Astrocyte (in vitro differentiated cells and primary cell): ENCODE measurements at regions not wholly inside any gene's neighbourhood (a gene's known extent, or its start where the extent isn't known, plus 50 kb on each side); places are given as distances from the start of the nearest gene placed in this dataset.

Experiments used
- DNase-seq: peaks from one replicate; pipeline ENCODE4 v3.0.0-alpha.2; 2010; ENCODE audit warnings: low read depth
- FAIRE-seq: peaks from 2 replicates; lab custom pipeline; 2011; peaks lifted over from hg19 to GRCh38; lab: Jason Lieb, UNC
- H2AFZ ChIP-seq: 2 replicates; pipeline ENCODE4 v1.6.0; 2012; ENCODE audit warnings: low read depth, low read length, inconsistent platforms
- H3K27ac ChIP-seq: 2 replicates; pipeline ENCODE4 v1.5.1; 2011; ENCODE audit warnings: low read depth, low read length, inconsistent platforms
- H3K27me3 ChIP-seq: 2 replicates; pipeline ENCODE4 v1.6.0; 2011; ENCODE audit warnings: low read length, inconsistent platforms; ENCODE audit not compliant: insufficient read depth
- H3K36me3 ChIP-seq: 2 replicates; pipeline ENCODE4 v1.5.1; 2011; ENCODE audit warnings: low read length, inconsistent platforms; ENCODE audit not compliant: insufficient read depth
- H3K4me1 ChIP-seq: 2 replicates; pipeline ENCODE4 v1.5.1; 2011; ENCODE audit warnings: low read length, inconsistent platforms; ENCODE audit not compliant: insufficient read depth
- H3K4me2 ChIP-seq: 2 replicates; pipeline ENCODE4 v1.6.0; 2012; ENCODE audit warnings: low read length, inconsistent platforms
- H3K4me3 ChIP-seq: 2 replicates; pipeline ENCODE4 v1.5.1; 2011; ENCODE audit warnings: low read depth, mild to moderate bottlenecking, low read length, inconsistent platforms; ENCODE audit not compliant: insufficient read depth
- H3K79me2 ChIP-seq: 2 replicates; pipeline ENCODE4 v1.6.0; 2012; ENCODE audit warnings: mild to moderate bottlenecking, low read length, inconsistent platforms; ENCODE audit not compliant: insufficient read depth
- H3K9ac ChIP-seq: 2 replicates; pipeline ENCODE4 v1.6.0; 2012; ENCODE audit warnings: mild to moderate bottlenecking, low read length, inconsistent platforms
- H3K9me3 ChIP-seq: 2 replicates; pipeline ENCODE4 v1.5.1; 2012; ENCODE audit warnings: low read depth, mild to moderate bottlenecking, low read length, inconsistent platforms; ENCODE audit not compliant: insufficient read depth
- H4K20me1 ChIP-seq: 2 replicates; pipeline ENCODE4 v1.6.0; 2012; ENCODE audit warnings: low read length, inconsistent platforms; ENCODE audit not compliant: insufficient read depth
- H3K27ac Mint-ChIP-seq: one replicate; pipeline ENCODE4 v1.8.0; 2021; ENCODE audit warnings: mild to moderate bottlenecking, mixed read lengths; ENCODE audit not compliant: unreplicated experiment
- H3K27me3 Mint-ChIP-seq: one replicate; pipeline ENCODE4 v1.8.0; 2021; ENCODE audit warnings: low read depth, mixed read lengths; ENCODE audit not compliant: unreplicated experiment
- H3K36me3 Mint-ChIP-seq: one replicate; pipeline ENCODE4 v1.8.0; 2021; ENCODE audit warnings: low read depth, mixed read lengths; ENCODE audit not compliant: unreplicated experiment
- H3K4me1 Mint-ChIP-seq: one replicate; pipeline ENCODE4 v1.8.0; 2021; ENCODE audit warnings: low read depth, mixed read lengths; ENCODE audit not compliant: unreplicated experiment
- H3K4me3 Mint-ChIP-seq: one replicate; pipeline ENCODE4 v1.8.0; 2021; ENCODE audit warnings: mild to moderate bottlenecking, moderate library complexity, mixed read lengths; ENCODE audit not compliant: unreplicated experiment
- H3K9me3 Mint-ChIP-seq: one replicate; pipeline ENCODE4 v1.8.0; 2021; ENCODE audit warnings: mild to moderate bottlenecking, mixed read lengths; ENCODE audit not compliant: unreplicated experiment
- CTCF ChIP-seq: IDR thresholded peaks from 2 replicates; pipeline ENCODE4 v1.5.1; 2011; ENCODE audit warnings: low read depth, mild to moderate bottlenecking, inconsistent platforms, low read length, moderate library complexity; ENCODE audit not compliant: insufficient read depth
- EZH2 ChIP-seq: IDR thresholded peaks from 2 replicates; pipeline ENCODE4 v1.6.1; 2012; ENCODE audit warnings: mild to moderate bottlenecking, low read length, inconsistent platforms; ENCODE audit not compliant: insufficient read depth

GRCh38 chrX:11836284-11836683, 78.2 kb downstream of the MSL3 start:
- H4K20me1 ChIP-seq = no peaks in the 10 kb centered on the region
- no peak overlapping the region for H3K9ac ChIP-seq
- no peaks in the 10 kb centered on the region for H3K36me3 Mint-ChIP-seq
- H3K4me3 ChIP-seq = no peak overlapping the region
- FAIRE-seq (peak; percentile 73), DNase-seq (no peak)
- H3K9me3 Mint-ChIP-seq = no peaks in the 10 kb centered on the region
- TF ChIP-seq CTCF (no peak), EZH2 (no peak)
- H3K36me3 ChIP-seq = no peaks in the 10 kb centered on the region
- no peaks in the 10 kb centered on the region for H3K9me3 ChIP-seq
- no peaks in the 10 kb centered on the region for H3K79me2 ChIP-seq
- no peak overlapping the region for H2AFZ ChIP-seq
- no peaks in the 10 kb centered on the region for H3K4me1 Mint-ChIP-seq
- H3K4me3 Mint-ChIP-seq = no peak overlapping the region
- no peak overlapping the region for H3K4me2 ChIP-seq
- H3K27ac ChIP-seq = no peak overlapping the region
- no peaks in the 10 kb centered on the region for H3K27me3 Mint-ChIP-seq
- H3K27me3 ChIP-seq = no peaks in the 10 kb centered on the region
- H3K4me1 ChIP-seq = no peaks in the 10 kb centered on the region
- H3K27ac Mint-ChIP-seq = no peak overlapping the region

GRCh38 chrX:11837437-11837836, 79.4 kb downstream of the MSL3 start:
- Histone ChIP-seq H3K9me3 (no peaks in the 10 kb centered on the region), H3K9ac (no peak overlapping the region), H3K4me2 (no peak overlapping the region), H3K4me1 (no peaks in the 10 kb centered on the region), H3K27me3 (no peaks in the 10 kb centered on the region), H3K4me3 (no peak overlapping the region), H3K36me3 (no peaks in the 10 kb centered on the region), H3K79me2 (no peaks in the 10 kb centered on the region), H3K27ac (no peak overlapping the region), H4K20me1 (no peaks in the 10 kb centered on the region), H2AFZ (no peak overlapping the region)
- H3K36me3 Mint-ChIP-seq = no peaks in the 10 kb centered on the region
- no peak for DNase-seq
- no peak for FAIRE-seq
- H3K27me3 Mint-ChIP-seq = no peaks in the 10 kb centered on the region
- no peak overlapping the region for H3K4me3 Mint-ChIP-seq
- TF ChIP-seq CTCF (no peak), EZH2 (no peak)
- H3K4me1 Mint-ChIP-seq = no peaks in the 10 kb centered on the region
- H3K9me3 Mint-ChIP-seq = no peaks in the 10 kb centered on the region
- no peak overlapping the region for H3K27ac Mint-ChIP-seq

DNA sequence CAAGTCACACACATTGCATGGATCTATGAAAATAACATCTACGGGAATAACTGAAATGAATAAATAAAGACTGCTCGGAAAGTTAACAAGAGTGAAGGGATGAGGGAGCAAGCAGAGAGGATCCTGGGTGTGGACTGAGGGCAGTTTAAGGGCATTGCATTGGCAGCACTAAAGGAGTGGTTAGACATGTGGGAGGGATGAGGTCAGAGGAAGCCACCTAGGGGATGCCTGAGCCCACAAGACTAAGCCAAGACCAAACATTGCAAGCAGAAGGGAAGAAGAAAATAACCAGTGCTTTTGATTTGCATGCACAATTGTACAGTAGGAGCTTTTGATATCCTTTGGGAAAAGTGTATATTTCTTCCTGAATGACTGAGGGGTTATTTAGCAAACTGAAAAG, 106.1 kb downstream of the MSL3 start:
- TF ChIP-seq CTCF = no peak
- TF ChIP-seq EZH2 = no peak
- no peaks in the 10 kb centered on the region for H3K27me3 Mint-ChIP-seq
- no peaks in the 10 kb centered on the region for H3K9me3 Mint-ChIP-seq

More for the DNA sequence above, 106.1 kb downstream of the MSL3 start:
- Histone ChIP-seq H3K4me3 (no peak overlapping the region), H3K4me2 (no peak overlapping the region), H3K27ac (no peak overlapping the region), H3K36me3 (no peaks in the 10 kb centered on the region), H2AFZ (no peak overlapping the region), H3K4me1 (no peaks in the 10 kb centered on the region), H3K9ac (no peak overlapping the region), H3K9me3 (no peaks in the 10 kb centered on the region), H3K27me3 (no peaks in the 10 kb centered on the region), H3K79me2 (no peaks in the 10 kb centered on the region), H4K20me1 (no peaks in the 10 kb centered on the region)
- Mint-ChIP-seq H3K4me1 (peaks cover 8% of the 10 kb centered on the region), H3K27ac (no peak overlapping the region), H3K4me3 (no peak overlapping the region), H3K36me3 (no peaks in the 10 kb centered on the region)
- FAIRE-seq = peak; percentile 49
- no peak for DNase-seq
